GM21423 (cell line): ENCODE measurements at regions not wholly inside any gene's neighbourhood (a gene's known extent, or its start where the extent isn't known, plus 50 kb on each side); places are given as distances from the start of the nearest gene placed in this dataset.
"Not testable (repeated sequence)": the region's sequence is repeated elsewhere in the genome, so short reads cannot be mapped to it uniquely, and the experiment has no call there.

Experiments
- ATAC-seq: cut with Tn5 transposase; IDR thresholded peaks from one replicate; pipeline ENCODE4 v1.9.1; 2021; ENCODE audit warnings: mild to moderate bottlenecking, moderate library complexity; ENCODE audit not compliant: unreplicated experiment

- ATAC-seq, result not testable (repeated sequence)
Measured at GRCh38 chr6:91052473-91053450, 465.9 kb upstream of the MAP3K7 start.

GRCh38 chr6:91045161-91045560 is 458.3 kb upstream of the MAP3K7 start:
- no peak for ATAC-seq

- no peak for ATAC-seq
Measured at GRCh38 chr6:91043751-91044150, 456.9 kb upstream of the MAP3K7 start.

GRCh38 chr6:91042656-91043055 is 455.8 kb upstream of the MAP3K7 start:
- no peak for ATAC-seq

- ATAC-seq, result no peak
Measured at GRCh38 chr6:91033964-91034363, 447.1 kb upstream of the MAP3K7 start.

- ATAC-seq, result no peak
Measured at GRCh38 chr6:91031581-91031980, 444.7 kb upstream of the MAP3K7 start.

GRCh38 chr6:91029211-91029610 is 442.3 kb upstream of the MAP3K7 start:
- no peak for ATAC-seq

- no peak for ATAC-seq
Measured at GRCh38 chr6:91023529-91023928, 436.7 kb upstream of the MAP3K7 start.

- peak; percentile 58 for ATAC-seq
Measured at GRCh38 chr6:91020744-91021143, 433.9 kb upstream of the MAP3K7 start.

GRCh38 chr6:91018586-91018985 is 431.7 kb upstream of the MAP3K7 start:
- no peak for ATAC-seq

- no peak for ATAC-seq
Measured at GRCh38 chr6:91013511-91013910, 426.6 kb upstream of the MAP3K7 start.

GRCh38 chr6:90997076-90997475 is 410.2 kb upstream of the MAP3K7 start:
- ATAC-seq, result no peak

GRCh38 chr6:90993770-90994169 is 406.9 kb upstream of the MAP3K7 start:
- no peak for ATAC-seq

- no peak for ATAC-seq
Measured at GRCh38 chr6:90989763-90990162, 402.9 kb upstream of the MAP3K7 start.

- ATAC-seq, result no peak
Measured at GRCh38 chr6:90984066-90984465, 397.2 kb upstream of the MAP3K7 start.

- no peak for ATAC-seq
Measured at GRCh38 chr6:90983462-90983861, 396.6 kb upstream of the MAP3K7 start.

- ATAC-seq, result no peak
Measured at GRCh38 chr6:90982581-90982980, 395.7 kb upstream of the MAP3K7 start.

- no peak for ATAC-seq
Measured at GRCh38 chr6:90982051-90982450, 395.2 kb upstream of the MAP3K7 start.

- ATAC-seq, result peak; percentile 62
Measured at GRCh38 chr6:90978046-90978445, 391.2 kb upstream of the MAP3K7 start.

- no peak for ATAC-seq
Measured at GRCh38 chr6:90977513-90977912, 390.6 kb upstream of the MAP3K7 start.

- ATAC-seq, result no peak
Measured at GRCh38 chr6:90976341-90976740, 389.5 kb upstream of the MAP3K7 start.

- no peak for ATAC-seq
Measured at GRCh38 chr6:90975741-90976140, 388.9 kb upstream of the MAP3K7 start.

GRCh38 chr6:90973188-90973587 is 386.3 kb upstream of the MAP3K7 start:
- no peak for ATAC-seq
